Left lung (tissue), 4 donors: ENCODE measurements at regions not wholly inside any gene's neighbourhood (a gene's known extent, or its start where the extent isn't known, plus 50 kb on each side); places are given as distances from the start of the nearest gene placed in this dataset.

Experiments
- ATAC-seq: fragments of 200-7000 bp; cut with Tn5 transposase; one replicate; pipeline ENCODE4 v1.9.1; 2020; ENCODE audit warnings: moderate library complexity
- DNase-seq, 4 donors: peaks; one replicate each; pipeline ENCODE4 v3.0.0-alpha.2; 2013 to 2020
- H3K27ac ChIP-seq, 2 donors: fragments of 200-600 bp; sonication (generic) in 1 of 2; one replicate each; pipeline versions ENCODE4 v1.5.0 to v1.8.0; 2020 to 2021
- H3K27me3 ChIP-seq, 2 donors: fragments of 200-600 bp; sonication (generic) in 1 of 2; one replicate each; pipeline versions ENCODE4 v1.5.0 to v1.8.0; 2020 to 2021
- H3K36me3 ChIP-seq, 2 donors: fragments of 200-600 bp; sonication (generic) in 1 of 2; one replicate each; pipeline versions ENCODE4 v1.5.0 to v1.8.0; 2020 to 2021
- H3K4me1 ChIP-seq, 2 donors: fragments of 200-600 bp; one replicate each; pipeline ENCODE4 v1.8.0; 2021
- H3K4me3 ChIP-seq, 2 donors: fragments of 200-600 bp; sonication (generic) in 1 of 2; one replicate each; pipeline versions ENCODE4 v1.5.0 to v1.8.0; 2020 to 2021; ENCODE audit warnings: mild to moderate bottlenecking in 1 of 2
- H3K9me3 ChIP-seq, 2 donors: fragments of 200-600 bp; sonication (generic) in 1 of 2; one replicate each; pipeline versions ENCODE4 v1.5.0 to v1.8.0; 2020 to 2021
- CTCF ChIP-seq, 2 donors: fragments of 200-600 bp; sonication (generic) in 1 of 2; IDR thresholded peaks; one replicate each; pipeline versions ENCODE4 v1.5.0 to v1.8.0; 2021; ENCODE audit warnings: antibody characterized with exemption in 2 of 2
- intact Hi-C, 2 donors: fragments of 100-400 bp; cut with DNase I; formaldehyde crosslinking; loops; one replicate each; pipeline versions ENCODE4 v1.11.2 to v1.14.2; 2022
- donor health status: DM: no; HTN: yes; CAD: no.
- donor health status: DM: no; HTN: no; CAD: no.

GRCh38 chr6:170050591-170051041 is 240.3 kb downstream of the DLL1 start:
- no peak for DNase-seq
- peak overlapping the region in 1 of 2 donors; percentile 83 for H3K27ac ChIP-seq

GRCh38 chr6:170049641-170050561 is 241.0 kb downstream of the DLL1 start:
- Histone ChIP-seq H3K4me3 (no peak overlapping the region), H3K4me1 (peaks cover 5 to 41% of the 10 kb centered on the region in 2 donors), H3K36me3 (no peaks in the 10 kb centered on the region), H3K9me3 (no peaks in the 10 kb centered on the region), H3K27ac (peak overlapping the region; percentile 39 to 83), H3K27me3 (peaks cover 0 to 25% of the 10 kb centered on the region in 2 donors)
- ATAC-seq (peak; percentile 69), DNase-seq (peak; percentile 70 to 91 (median 78))
- intact Hi-C loops = no loop called here
- TF ChIP-seq CTCF (IDR thresholded peaks at IDR 0.05) = no peak

More at GRCh38 chr6:170050591-170051041, 240.3 kb downstream of the DLL1 start:
- Histone ChIP-seq H3K36me3 (no peaks in the 10 kb centered on the region), H3K9me3 (no peaks in the 10 kb centered on the region), H3K4me1 (peaks cover 5 to 41% of the 10 kb centered on the region in 2 donors), H3K4me3 (no peak overlapping the region), H3K27me3 (peaks cover 0 to 25% of the 10 kb centered on the region in 2 donors)
- no peak for ATAC-seq
- intact Hi-C loops = no loop called here
- TF ChIP-seq CTCF (IDR thresholded peaks at IDR 0.05) = no peak

GRCh38 chr6:170048615-170049256 is 242.1 kb downstream of the DLL1 start:
- peak; percentile 72 for ATAC-seq

GRCh38 chr6:170047823-170048222 is 243.1 kb downstream of the DLL1 start:
- no peak overlapping the region for H3K4me3 ChIP-seq
- no peaks in the 10 kb centered on the region for H3K36me3 ChIP-seq
- DNase-seq (peak in 1 of 4 donors; percentile 32), ATAC-seq (no peak)
- peaks cover 0 to 18% of the 10 kb centered on the region in 2 donors for H3K27me3 ChIP-seq
- no peak for TF ChIP-seq CTCF (IDR thresholded peaks at IDR 0.05)
- intact Hi-C loops = no loop called here
- H3K27ac ChIP-seq = peak overlapping the region in 1 of 2 donors; percentile 83
- H3K9me3 ChIP-seq = no peaks in the 10 kb centered on the region
- peaks cover 5 to 41% of the 10 kb centered on the region in 2 donors for H3K4me1 ChIP-seq

More at GRCh38 chr6:170048615-170049256, 242.1 kb downstream of the DLL1 start:
- peak overlapping the region; percentile 39 to 83 for H3K27ac ChIP-seq
- peaks cover 0 to 23% of the 10 kb centered on the region in 2 donors for H3K27me3 ChIP-seq
- DNase-seq = peak in 2 of 4 donors; percentile 84 to 88
- peaks cover 5 to 41% of the 10 kb centered on the region in 2 donors for H3K4me1 ChIP-seq
- H3K36me3 ChIP-seq = no peaks in the 10 kb centered on the region
- H3K4me3 ChIP-seq = no peak overlapping the region
- TF ChIP-seq CTCF (IDR thresholded peaks at IDR 0.05) = no peak
- H3K9me3 ChIP-seq = no peaks in the 10 kb centered on the region
- intact Hi-C loops = no loop called here
